ENCODE measurements at regions not wholly inside any gene's neighbourhood (a gene's known extent, or its start where the extent isn't known, plus 50 kb on each side); places are given as distances from the start of the nearest gene placed in this dataset.

GRCh38 chr6:109315341-109316110, 66.7 kb downstream of the CD164 start:
- DNase-seq = no peak

- no peak for DNase-seq
Measured at GRCh38 chr6:109314313-109314712, 68.0 kb downstream of the CD164 start.

GRCh38 chr6:109313139-109313538, 69.1 kb downstream of the CD164 start:
- DNase-seq = no peak

GRCh38 chr6:109311471-109311870, 70.8 kb downstream of the CD164 start:
- DNase-seq = no peak

GRCh38 chr6:109309917-109310316, 72.3 kb downstream of the CD164 start:
- DNase-seq = no peak

GRCh38 chr6:109308018-109308492, 74.2 kb downstream of the CD164 start:
- DNase-seq = peak; percentile 60

GRCh38 chr6:109306733-109307132, 75.5 kb downstream of the CD164 start:
- DNase-seq = no peak

GRCh38 chr6:109305028-109305427, 77.2 kb downstream of the CD164 start:
- peak; percentile 55 for DNase-seq

GRCh38 chr6:109304284-109305015, 77.8 kb downstream of the CD164 start:
- DNase-seq = peak; percentile 99

- DNase-seq = no peak
Measured at GRCh38 chr6:109303640-109304283, 78.5 kb downstream of the CD164 start.

- no peak for DNase-seq
Measured at GRCh38 chr6:109303164-109303563, 79.1 kb downstream of the CD164 start.

- no peak for DNase-seq
Measured at GRCh38 chr6:109302176-109302575, 80.1 kb downstream of the CD164 start.

GRCh38 chr6:109301418-109301817, 80.8 kb downstream of the CD164 start:
- DNase-seq = no peak

- DNase-seq = no peak
Measured at GRCh38 chr6:109300874-109301273, 81.4 kb downstream of the CD164 start.

GRCh38 chr6:109299776-109300564, 82.3 kb downstream of the CD164 start:
- peak; percentile 71 for DNase-seq

- DNase-seq = no peak
Measured at GRCh38 chr6:109299265-109299607, 83.0 kb downstream of the CD164 start.

- no peak for DNase-seq
Measured at GRCh38 chr6:109298605-109299264, 83.5 kb downstream of the CD164 start.

- DNase-seq = no peak
Measured at GRCh38 chr6:109297406-109298110, 84.7 kb downstream of the CD164 start.

GRCh38 chr6:109296971-109297372, 85.3 kb downstream of the CD164 start:
- no peak for DNase-seq

- no peak for DNase-seq
Measured at GRCh38 chr6:109296452-109296851, 85.8 kb downstream of the CD164 start.

- DNase-seq = no peak
Measured at GRCh38 chr6:109295774-109296156, 86.5 kb downstream of the CD164 start.
